ENCODE measurements at regions not wholly inside any gene's neighbourhood (a gene's known extent, or its start where the extent isn't known, plus 50 kb on each side); places are given as distances from the start of the nearest gene placed in this dataset.

GRCh38 chrX:5176766-5177165 is 1051.9 kb downstream of the NLGN4X start:
- TF ChIP-seq CHD7 (IDR thresholded peaks at IDR 0.05; ENCODE audit: low read depth, low read length) (no peak), REST (IDR thresholded peaks at IDR 0.05; ENCODE audit: borderline replicate concordance) (no peak), REST (CRISPR knock-in tag; IDR thresholded peaks at IDR 0.05; ENCODE audit: low read depth) (no peak), ATF4 (CRISPR knock-in tag; IDR thresholded peaks at IDR 0.05) (no peak), EP300 (IDR thresholded peaks at IDR 0.05; ENCODE audit: low read length) (no peak), JUN (IDR thresholded peaks at IDR 0.05; ENCODE audit: borderline replicate concordance, low read depth, low read length) (no peak), JUN (CRISPR knock-in tag; IDR thresholded peaks at IDR 0.05; ENCODE audit: borderline replicate concordance) (no peak), USF2 (CRISPR knock-in tag; IDR thresholded peaks at IDR 0.05) (no peak), ZBTB33 (CRISPR knock-in tag; IDR thresholded peaks at IDR 0.05) (no peak)
